ENCODE measurements at regions not wholly inside any gene's neighbourhood (a gene's known extent, or its start where the extent isn't known, plus 50 kb on each side); places are given as distances from the start of the nearest gene placed in this dataset.

GRCh38 chr1:84061336-84061735 lies 62.4 kb upstream of the TTLL7 start:
- CTCF ChIA-PET: no interaction called here
- intact Hi-C loops (cut with micrococcal nuclease): no loop called here
- Mint-ChIP-seq H3K9me3 (no peaks in the 10 kb centered on the region), H3K36me3 (ENCODE audit: low read depth) (no peaks in the 10 kb centered on the region), H3K4me3 (no peak overlapping the region), H3K27ac (no peak overlapping the region), H3K4me1 (ENCODE audit: low read depth) (no peaks in the 10 kb centered on the region), H3K27me3 (ENCODE audit: low read depth) (peaks cover 14% of the 10 kb centered on the region)
- DNase-seq: no peak

- H3K4me1 Mint-ChIP-seq (ENCODE audit: low read depth): no peaks in the 10 kb centered on the region
- no peak overlapping the region for H3K4me3 Mint-ChIP-seq
- H3K36me3 Mint-ChIP-seq (ENCODE audit: low read depth): no peaks in the 10 kb centered on the region
- CTCF ChIA-PET: interaction anchor here (0.9 kb wide), 1 partner anchor 568 kb away, joined by 3 read pairs; no protein-coding TSS in a partner anchor
- peaks cover 14% of the 10 kb centered on the region for H3K27me3 Mint-ChIP-seq (ENCODE audit: low read depth)
- no peak for DNase-seq
- intact Hi-C loops (cut with micrococcal nuclease): no loop called here
- H3K27ac Mint-ChIP-seq: no peak overlapping the region
- no peaks in the 10 kb centered on the region for H3K9me3 Mint-ChIP-seq
Observed at GRCh38 chr1:84060781-84061180, 61.8 kb upstream of the TTLL7 start.

GRCh38 chr1:84048820-84049219 lies 49.9 kb upstream of the TTLL7 start:
- no peak for DNase-seq
- Mint-ChIP-seq H3K36me3 (ENCODE audit: low read depth) (no peaks in the 10 kb centered on the region), H3K9me3 (no peaks in the 10 kb centered on the region), H3K4me3 (no peak overlapping the region), H3K27me3 (ENCODE audit: low read depth) (no peaks in the 10 kb centered on the region), H3K4me1 (ENCODE audit: low read depth) (no peaks in the 10 kb centered on the region), H3K27ac (no peak overlapping the region)
- CTCF ChIA-PET: no interaction called here
- intact Hi-C loops (cut with micrococcal nuclease): no loop called here

Data from activated naive CD4-positive, alpha-beta T cell treated with anti-CD3 and anti-CD28 coated beads for 36 hours (primary cell).